OCI-LY7 (cell line): ENCODE measurements at regions not wholly inside any gene's neighbourhood (a gene's known extent, or its start where the extent isn't known, plus 50 kb on each side); places are given as distances from the start of the nearest gene placed in this dataset.

Source experiments
- CTCF ChIP-seq: fragments of 200-600 bp; sonication (generic); conservative IDR thresholded peaks from 2 replicates; pipeline ENCODE4 v1.5.1; 2014; ENCODE audit warnings: mild to moderate bottlenecking, antibody characterized with exemption, low read length, moderate library complexity, mixed read lengths
- EZH2phosphoT487 ChIP-seq: fragments of 200-600 bp; sonication (generic); IDR thresholded peaks from 2 replicates; pipeline ENCODE4 v1.6.1; 2018; ENCODE audit warnings: low read depth, borderline replicate concordance, mild to moderate bottlenecking, mixed run types, antibody characterized with exemption, low read length, moderate library complexity, mixed read lengths

DNA sequence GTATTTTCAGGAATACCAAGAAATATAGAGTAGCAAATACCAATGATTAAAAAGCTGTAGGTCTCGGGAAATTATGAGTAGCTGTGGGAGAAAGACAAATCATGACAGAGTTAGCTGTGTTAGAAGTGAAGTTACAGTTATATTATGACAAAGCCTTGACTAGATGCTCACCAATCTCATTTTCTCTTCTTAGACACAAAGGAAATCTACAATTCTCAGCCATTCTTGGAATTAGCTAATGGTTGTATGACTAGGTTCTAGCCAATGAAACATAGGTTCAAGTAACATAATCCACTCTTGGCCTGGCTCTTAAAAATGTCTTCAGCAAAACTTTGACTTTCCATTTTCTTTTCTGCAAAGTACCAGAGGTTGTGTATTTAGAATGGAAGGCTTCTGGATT lies 228.8 kb upstream of the MTPN start:
- TF ChIP-seq CTCF: no peak
- no peak for TF ChIP-seq EZH2phosphoT487
